ENCODE measurements at regions not wholly inside any gene's neighbourhood (a gene's known extent, or its start where the extent isn't known, plus 50 kb on each side); places are given as distances from the start of the nearest gene placed in this dataset.
A peak's percentile ranks its signal among the peaks of the same experiment; 100 is the strongest.

GRCh38 chr17:77383613-77384608, 243.1 kb downstream of the SEC14L1 start (continued):
- TF ChIP-seq USF2 (CRISPR knock-in tag; IDR thresholded peaks at IDR 0.05), result no peak
- no peak for TF ChIP-seq FOXJ3 (CRISPR knock-in tag; IDR thresholded peaks at IDR 0.05; ENCODE audit: borderline replicate concordance)
- TF ChIP-seq NFATC4 (CRISPR knock-in tag; IDR thresholded peaks at IDR 0.05), result no peak
- TF ChIP-seq PRDM15 (CRISPR knock-in tag; IDR thresholded peaks at IDR 0.05), result no peak
- TF ChIP-seq TP53 (CRISPR knock-in tag; IDR thresholded peaks at IDR 0.05), result no peak
- no peak for TF ChIP-seq TEAD1 (CRISPR knock-in tag; IDR thresholded peaks at IDR 0.05)

GRCh38 chr17:77385750-77386501, 245.2 kb downstream of the SEC14L1 start:
- Mint-ChIP-seq H3K4me3 (no peak overlapping the region), H3K36me3 (no peaks in the 10 kb centered on the region), H3K27me3 (ENCODE audit: low read depth) (no peaks in the 10 kb centered on the region), H3K9me3 (no peaks in the 10 kb centered on the region), H3K27ac (peak overlapping the region; percentile 36; the same call in 1 of the 2 replicates), H3K4me1 (peaks cover 82% of the 10 kb centered on the region)
- DNase-seq (ENCODE audit: low spot score) (no peak), ATAC-seq (no peak)
- ChIA-PET CTCF (no interaction called here), POLR2A (no interaction called here)
- TF ChIP-seq TEAD1 (CRISPR knock-in tag; IDR thresholded peaks at IDR 0.05) (no peak), ARID4B (CRISPR knock-in tag; IDR thresholded peaks at IDR 0.05; ENCODE audit: borderline replicate concordance) (no peak), MYBL2 (CRISPR knock-in tag; IDR thresholded peaks at IDR 0.05) (no peak), USF1 (CRISPR knock-in tag; IDR thresholded peaks at IDR 0.05) (no peak), RORB (CRISPR knock-in tag; IDR thresholded peaks at IDR 0.05) (no peak), ZNF121 (CRISPR knock-in tag; IDR thresholded peaks at IDR 0.05) (no peak), NFYB (CRISPR knock-in tag; conservative IDR thresholded peaks at IDR 0.05; ENCODE audit: low read depth) (no peak), MLX (CRISPR knock-in tag; IDR thresholded peaks at IDR 0.05) (no peak), E2F1 (CRISPR knock-in tag; IDR thresholded peaks at IDR 0.05) (no peak), ZNF317 (CRISPR knock-in tag; IDR thresholded peaks at IDR 0.05; ENCODE audit: borderline replicate concordance, low read depth) (no peak), GTF2I (CRISPR knock-in tag; conservative IDR thresholded peaks at IDR 0.05) (no peak), AR (CRISPR knock-in tag; IDR thresholded peaks at IDR 0.05) (no peak), FOXP1 (CRISPR knock-in tag; IDR thresholded peaks at IDR 0.05; ENCODE audit: borderline replicate concordance) (no peak)

Data from WTC11 (cell line).